K562 (cell line): ENCODE measurements at regions not wholly inside any gene's neighbourhood (a gene's known extent, or its start where the extent isn't known, plus 50 kb on each side); places are given as distances from the start of the nearest gene placed in this dataset.

Experiments used
- CBX5 ChIP-seq: IDR thresholded peaks from 2 replicates; pipeline ENCODE4 v1.6.1; 2014; ENCODE audit warnings: low read depth, borderline replicate concordance
- MAFF ChIP-seq: IDR thresholded peaks from 2 replicates; pipeline ENCODE4 v1.6.1; 2012; ENCODE audit warnings: low read length, improper control_type of control experiment
- RERE ChIP-seq: sonication (generic); formaldehyde crosslinking; IDR thresholded peaks from 2 replicates; pipeline ENCODE4 v1.8.0; 2023; ENCODE audit warnings: missing genetic modification reagents, mild to moderate bottlenecking, borderline replicate concordance
- SNIP1 ChIP-seq: fragments of 450-650 bp; IDR thresholded peaks from 2 replicates; pipeline ENCODE4 v1.7.1; 2017; ENCODE audit warnings: low read depth, mild to moderate bottlenecking
- ZBTB5 ChIP-seq: fragments of 450-650 bp; IDR thresholded peaks from 2 replicates; pipeline ENCODE4 v1.6.1; 2017; ENCODE audit warnings: antibody characterized with exemption
- ZSCAN32 ChIP-seq: fragments of 450-650 bp; formaldehyde crosslinking; IDR thresholded peaks from 2 replicates; pipeline ENCODE4 v1.4.0; 2020; ENCODE audit warnings: mild to moderate bottlenecking, moderate library complexity

- TF ChIP-seq RERE (CRISPR knock-in tag) (no peak), CBX5 (no peak), MAFF (no peak), SNIP1 (no peak), ZSCAN32 (no peak), ZBTB5 (no peak)
Observed at GRCh38 chr5:8694545-8694944, 825.6 kb downstream of the MTRR start (continued).
